Activated CD8-positive, alpha-beta T cell treated with anti-CD3 and anti-CD28 coated beads for 36 hours (primary cell): ENCODE measurements at regions not wholly inside any gene's neighbourhood (a gene's known extent, or its start where the extent isn't known, plus 50 kb on each side); places are given as distances from the start of the nearest gene placed in this dataset.

ENCODE experiments used
- ATAC-seq: fragments of 200-7000 bp; cut with Tn5 transposase; one replicate; pipeline ENCODE4 v1.10.0; 2021; ENCODE audit warnings: mild to moderate bottlenecking, moderate library complexity
- CTCF ChIA-PET: fragments of 350-600 bp; sonication (Branson Sonifier 250); formaldehyde crosslinking; loops from one replicate; lab custom pipeline; 2021; ENCODE audit warnings: antibody characterized with exemption; lab: Charles Lee
- POLR2A ChIA-PET: fragments of 350-600 bp; sonication (Branson Sonifier 250); formaldehyde crosslinking; loops from one replicate; lab custom pipeline; 2021; ENCODE audit warnings: antibody characterized with exemption; lab: Charles Lee
- DNase-seq: peaks from one replicate; pipeline ENCODE4 v3.0.0-alpha.2; 2020
- H3K27ac Mint-ChIP-seq: one replicate; pipeline ENCODE4 v1.8.0; 2021; ENCODE audit warnings: mild to moderate bottlenecking, mixed read lengths
- H3K27me3 Mint-ChIP-seq: one replicate; pipeline ENCODE4 v1.8.0; 2021; ENCODE audit warnings: mixed read lengths
- H3K36me3 Mint-ChIP-seq: one replicate; pipeline ENCODE4 v1.8.0; 2021; ENCODE audit warnings: low read depth, mixed read lengths
- H3K4me1 Mint-ChIP-seq: one replicate; pipeline ENCODE4 v1.8.0; 2021; ENCODE audit warnings: low read depth, mixed read lengths
- H3K4me3 Mint-ChIP-seq: one replicate; pipeline ENCODE4 v1.8.0; 2021; ENCODE audit warnings: mild to moderate bottlenecking, moderate library complexity, mixed read lengths
- H3K9me3 Mint-ChIP-seq: one replicate; pipeline ENCODE4 v1.8.0; 2021; ENCODE audit warnings: mixed read lengths
- intact Hi-C: fragments of 100-400 bp; cut with micrococcal nuclease; formaldehyde crosslinking; loops from one replicate; pipeline ENCODE4 v1.10.0; 2022
- TF ChIP-seq, protein P1 (sequence below): fragments of 200-600 bp; IDR thresholded peaks from one replicate; pipeline ENCODE4 v1.8.0; 2022; ENCODE audit warnings: antibody characterized with exemption, mild to moderate bottlenecking

- ATAC-seq (no peak), DNase-seq (no peak)
- Mint-ChIP-seq H3K4me3 (no peak overlapping the region), H3K27ac (no peak overlapping the region), H3K36me3 (no peaks in the 10 kb centered on the region), H3K27me3 (no peaks in the 10 kb centered on the region), H3K4me1 (peaks cover 8% of the 10 kb centered on the region), H3K9me3 (peaks cover 2% of the 10 kb centered on the region)
- intact Hi-C loops: no loop called here
- POLR2A ChIA-PET: interaction anchor here (1.4 kb wide), 1 partner anchor 8 kb away, joined by 4 read pairs; no protein-coding TSS in a partner anchor
- TF ChIP-seq, protein P1, sequence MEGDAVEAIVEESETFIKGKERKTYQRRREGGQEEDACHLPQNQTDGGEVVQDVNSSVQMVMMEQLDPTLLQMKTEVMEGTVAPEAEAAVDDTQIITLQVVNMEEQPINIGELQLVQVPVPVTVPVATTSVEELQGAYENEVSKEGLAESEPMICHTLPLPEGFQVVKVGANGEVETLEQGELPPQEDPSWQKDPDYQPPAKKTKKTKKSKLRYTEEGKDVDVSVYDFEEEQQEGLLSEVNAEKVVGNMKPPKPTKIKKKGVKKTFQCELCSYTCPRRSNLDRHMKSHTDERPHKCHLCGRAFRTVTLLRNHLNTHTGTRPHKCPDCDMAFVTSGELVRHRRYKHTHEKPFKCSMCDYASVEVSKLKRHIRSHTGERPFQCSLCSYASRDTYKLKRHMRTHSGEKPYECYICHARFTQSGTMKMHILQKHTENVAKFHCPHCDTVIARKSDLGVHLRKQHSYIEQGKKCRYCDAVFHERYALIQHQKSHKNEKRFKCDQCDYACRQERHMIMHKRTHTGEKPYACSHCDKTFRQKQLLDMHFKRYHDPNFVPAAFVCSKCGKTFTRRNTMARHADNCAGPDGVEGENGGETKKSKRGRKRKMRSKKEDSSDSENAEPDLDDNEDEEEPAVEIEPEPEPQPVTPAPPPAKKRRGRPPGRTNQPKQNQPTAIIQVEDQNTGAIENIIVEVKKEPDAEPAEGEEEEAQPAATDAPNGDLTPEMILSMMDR: no peak
- CTCF ChIA-PET: no interaction called here
Observed at GRCh38 chrX:42102586-42103282, 179.4 kb upstream of the CASK start.

- Mint-ChIP-seq H3K9me3 (no peaks in the 10 kb centered on the region), H3K36me3 (no peaks in the 10 kb centered on the region), H3K27me3 (no peaks in the 10 kb centered on the region), H3K4me3 (no peak overlapping the region), H3K27ac (no peak overlapping the region), H3K4me1 (peaks cover 5% of the 10 kb centered on the region)
- TF ChIP-seq, protein P1: no peak
- POLR2A ChIA-PET: no interaction called here
- no peak for DNase-seq
- CTCF ChIA-PET: no interaction called here
- ATAC-seq: no peak
- intact Hi-C loops: no loop called here
Observed at GRCh38 chrX:42098900-42099299, 175.5 kb upstream of the CASK start.

GRCh38 chrX:42097486-42097885 lies 174.1 kb upstream of the CASK start:
- POLR2A ChIA-PET: no interaction called here
- Mint-ChIP-seq H3K27ac (no peak overlapping the region), H3K4me1 (peaks cover 12% of the 10 kb centered on the region), H3K4me3 (no peak overlapping the region), H3K9me3 (no peaks in the 10 kb centered on the region), H3K36me3 (no peaks in the 10 kb centered on the region), H3K27me3 (no peaks in the 10 kb centered on the region)
- DNase-seq (no peak), ATAC-seq (no peak)
- TF ChIP-seq, protein P1: no peak
- intact Hi-C loops: no loop called here
- CTCF ChIA-PET: no interaction called here

- H3K4me1 Mint-ChIP-seq: peaks cover 12% of the 10 kb centered on the region
Observed at GRCh38 chrX:42096265-42096920, 173.0 kb upstream of the CASK start.

DNA sequence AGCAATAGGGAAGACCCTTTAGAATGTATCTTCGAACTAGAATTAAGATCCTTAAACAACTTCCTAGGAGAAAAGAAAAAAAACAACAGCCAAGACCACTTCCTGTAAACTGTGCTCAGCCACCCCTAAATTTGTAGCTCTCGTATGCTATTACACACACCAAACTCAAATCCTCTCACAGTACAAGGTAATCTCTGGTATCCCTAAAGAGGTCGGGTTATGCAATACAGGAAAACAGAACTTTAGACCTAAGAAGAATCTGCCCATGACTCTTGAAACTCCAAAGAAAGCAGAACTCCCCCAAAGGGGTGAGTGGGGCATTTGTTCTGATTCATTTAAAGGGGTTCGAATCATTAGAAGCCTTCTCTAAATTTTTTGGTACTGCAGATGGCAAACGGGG lies 170.9 kb upstream of the CASK start:
- Mint-ChIP-seq H3K4me1 (peaks cover 27% of the 10 kb centered on the region), H3K36me3 (no peaks in the 10 kb centered on the region), H3K27ac (no peak overlapping the region), H3K4me3 (no peak overlapping the region), H3K9me3 (no peaks in the 10 kb centered on the region), H3K27me3 (no peaks in the 10 kb centered on the region)
- ChIA-PET POLR2A (interaction anchor here (1.9 kb wide), 1 partner anchor 9 kb away, joined by 4 read pairs; no protein-coding TSS in a partner anchor), CTCF (no interaction called here)
- TF ChIP-seq, protein P1: no peak
- ATAC-seq (no peak), DNase-seq (no peak)
- intact Hi-C loops: no loop called here

More at GRCh38 chrX:42096265-42096920, 173.0 kb upstream of the CASK start:
- ChIA-PET CTCF (no interaction called here), POLR2A (no interaction called here)
- Mint-ChIP-seq H3K9me3 (no peaks in the 10 kb centered on the region), H3K4me3 (no peak overlapping the region), H3K27ac (no peak overlapping the region), H3K36me3 (no peaks in the 10 kb centered on the region), H3K27me3 (no peaks in the 10 kb centered on the region)
- TF ChIP-seq, protein P1: no peak
- ATAC-seq: no peak
- DNase-seq: no peak
- intact Hi-C loops: no loop called here
